ENCODE measurements at regions not wholly inside any gene's neighbourhood (a gene's known extent, or its start where the extent isn't known, plus 50 kb on each side); places are given as distances from the start of the nearest gene placed in this dataset.

- no peak for DNase-seq (ENCODE audit: low read depth)
- H3K4me3 ChIP-seq (ENCODE audit: low read depth, low read length): no peak overlapping the region
- no peak for TF ChIP-seq CTCF (IDR thresholded peaks at IDR 0.05; ENCODE audit: insufficient read depth, low read length)
These were observed 370.3 kb downstream of the ZNF536 start for GRCh38 chr19:30742406-30742938.

GRCh38 chr19:30741566-30741965 is 369.4 kb downstream of the ZNF536 start:
- DNase-seq (ENCODE audit: low read depth): no peak
- no peak for TF ChIP-seq CTCF (IDR thresholded peaks at IDR 0.05; ENCODE audit: insufficient read depth, low read length)
- H3K4me3 ChIP-seq (ENCODE audit: low read depth, low read length): no peak overlapping the region

- TF ChIP-seq CTCF (IDR thresholded peaks at IDR 0.05; ENCODE audit: insufficient read depth, low read length): no peak
- DNase-seq (ENCODE audit: low read depth): peak; percentile 13
- no peak overlapping the region for H3K4me3 ChIP-seq (ENCODE audit: low read depth, low read length)
These were observed 367.2 kb downstream of the ZNF536 start for GRCh38 chr19:30739394-30739793.

GRCh38 chr19:30738047-30738446 is 365.9 kb downstream of the ZNF536 start:
- DNase-seq (ENCODE audit: low read depth): no peak
- TF ChIP-seq CTCF (IDR thresholded peaks at IDR 0.05; ENCODE audit: insufficient read depth, low read length): no peak

GRCh38 chr19:30734669-30735068 is 362.5 kb downstream of the ZNF536 start:
- DNase-seq (ENCODE audit: low read depth): no peak
- TF ChIP-seq CTCF (IDR thresholded peaks at IDR 0.05; ENCODE audit: insufficient read depth, low read length): no peak
- H3K4me3 ChIP-seq (ENCODE audit: low read depth, low read length): no peak overlapping the region

More at GRCh38 chr19:30738047-30738446, 365.9 kb downstream of the ZNF536 start:
- H3K4me3 ChIP-seq (ENCODE audit: low read depth, low read length): no peak overlapping the region

- no peak overlapping the region for H3K4me3 ChIP-seq (ENCODE audit: low read depth, low read length)
- no peak for TF ChIP-seq CTCF (IDR thresholded peaks at IDR 0.05; ENCODE audit: insufficient read depth, low read length)
- DNase-seq (ENCODE audit: low read depth): no peak
These were observed 361.8 kb downstream of the ZNF536 start for GRCh38 chr19:30733826-30734550.

Data from fibroblast of the aortic adventitia (primary cell).